GM21390 (cell line): ENCODE measurements at regions not wholly inside any gene's neighbourhood (a gene's known extent, or its start where the extent isn't known, plus 50 kb on each side); places are given as distances from the start of the nearest gene placed in this dataset.

Experiments used
- ATAC-seq: cut with Tn5 transposase; IDR thresholded peaks from one replicate; pipeline ENCODE4 v1.9.1; 2021; ENCODE audit not compliant: unreplicated experiment

DNA sequence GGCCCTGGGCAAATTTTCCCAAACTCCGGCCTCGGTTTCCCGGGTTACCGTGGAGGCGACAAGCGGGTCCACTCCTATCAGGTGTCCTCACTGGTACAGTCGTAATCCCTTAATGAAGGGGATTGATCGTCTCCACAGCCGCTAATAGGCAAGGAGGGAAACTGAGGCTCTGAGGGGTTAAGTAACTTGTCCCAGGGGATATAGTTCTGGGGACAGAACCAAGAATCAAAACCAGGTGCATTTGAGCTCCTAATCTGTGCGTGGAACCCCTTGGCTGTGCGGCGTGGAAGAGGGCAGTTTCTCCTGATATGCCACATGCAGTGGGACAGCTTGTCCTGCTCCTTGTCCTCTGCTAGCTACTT, 157.2 kb downstream of the CYRIA start:
- ATAC-seq = no peak

DNA sequence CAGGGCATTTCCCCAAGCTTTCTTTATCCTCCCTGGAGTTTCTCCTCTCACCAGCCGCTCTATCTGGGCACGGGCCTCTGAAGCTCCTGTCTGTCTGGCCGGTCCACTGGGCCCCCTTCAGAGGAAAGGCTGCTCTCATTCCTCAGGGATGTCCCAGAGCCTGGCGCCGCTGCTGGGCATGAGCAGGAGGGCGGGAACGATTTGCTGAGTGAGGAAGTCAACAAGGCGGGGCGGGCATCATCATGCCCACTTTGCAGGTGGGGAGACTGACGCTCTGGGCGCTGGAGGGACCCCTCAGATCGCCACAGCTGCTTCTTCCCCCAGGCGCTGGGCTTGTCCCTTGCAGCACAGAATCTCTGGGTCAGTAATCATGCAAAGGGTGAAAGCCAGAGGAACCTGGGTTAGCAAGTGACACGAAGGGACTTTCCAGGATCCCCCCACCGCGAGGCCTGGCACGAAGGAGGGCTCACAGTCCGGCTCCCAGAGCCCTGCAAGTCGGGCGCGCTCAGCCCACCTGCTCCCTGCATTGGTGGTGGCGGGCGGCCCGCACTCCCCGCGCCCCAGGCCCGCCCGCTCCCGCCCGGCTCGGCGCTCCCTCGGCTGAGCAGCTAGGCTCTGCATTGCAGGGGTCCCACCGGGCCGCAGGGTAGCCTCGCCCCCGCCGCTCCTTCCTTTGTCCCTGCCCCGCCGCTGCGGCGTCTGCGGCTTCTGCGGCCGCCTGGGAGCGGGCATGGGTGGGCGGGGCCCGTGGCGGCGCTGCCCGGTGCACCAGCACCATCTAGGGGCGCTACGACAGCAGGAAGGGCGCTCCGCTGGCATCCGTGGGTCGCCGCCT, 157.8 kb downstream of the CYRIA start:
- ATAC-seq = no peak

DNA sequence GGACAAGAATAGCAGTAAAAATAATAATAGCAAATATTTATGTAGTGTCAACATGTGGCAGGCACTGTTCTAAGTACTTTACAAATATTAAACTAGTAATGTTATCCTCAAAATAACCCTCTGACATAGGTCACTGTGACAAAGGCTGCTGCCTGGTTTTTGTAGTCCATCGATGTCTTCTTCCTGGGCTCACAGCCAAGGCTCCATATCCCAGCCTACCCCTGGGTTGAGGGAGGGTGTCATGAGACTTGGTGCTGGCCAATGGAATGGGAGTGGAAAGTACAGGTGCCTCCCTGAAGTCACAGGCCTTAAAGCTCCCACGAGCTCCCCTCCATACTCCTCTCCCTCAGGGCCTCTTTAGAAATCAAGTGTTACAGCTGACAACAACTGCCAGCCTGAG, 159.3 kb downstream of the CYRIA start:
- ATAC-seq = no peak

DNA sequence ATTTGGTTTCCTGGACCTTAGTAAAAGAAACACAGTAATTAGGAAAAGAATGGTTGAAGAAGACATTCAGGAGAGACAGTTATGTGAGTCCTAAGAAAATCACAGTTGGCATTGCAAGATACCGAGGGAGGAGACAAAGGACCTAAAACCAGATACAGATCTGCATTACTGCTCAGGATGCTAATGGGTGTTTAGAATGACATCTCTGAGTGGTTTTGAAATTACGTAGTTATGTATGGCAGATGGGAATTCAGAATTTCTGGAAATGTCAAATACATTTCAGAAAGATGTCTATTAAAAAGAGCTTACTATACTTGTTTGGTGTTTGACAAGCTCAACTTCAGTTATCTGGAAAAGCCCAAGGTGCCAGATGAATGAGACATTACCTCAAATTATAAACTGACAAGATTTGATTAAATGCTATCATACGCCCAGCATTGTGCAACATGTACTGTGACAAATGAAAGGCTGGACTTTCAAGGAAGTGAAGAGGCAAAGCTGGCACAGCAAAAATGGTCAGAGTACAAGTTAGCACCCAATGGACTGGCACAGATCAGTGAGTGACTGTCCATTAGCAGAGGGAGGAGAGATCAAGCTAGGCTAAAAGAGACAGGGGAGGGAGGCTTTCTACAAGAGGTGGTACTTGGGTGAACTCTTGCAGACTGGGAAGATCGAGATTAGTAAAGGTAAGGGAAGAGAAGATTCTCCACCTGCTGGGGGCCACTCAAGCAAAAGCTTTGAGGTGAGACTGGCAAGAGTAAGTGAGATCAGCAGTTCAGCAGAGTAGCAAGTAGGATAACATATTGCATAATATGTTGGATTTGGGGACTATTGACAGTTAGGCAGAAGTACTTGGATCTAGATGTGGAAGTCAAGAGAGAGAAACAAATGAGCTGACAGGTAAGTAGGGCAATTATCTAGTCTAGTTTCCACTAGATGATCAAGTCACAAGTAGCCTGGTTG, 168.9 kb downstream of the CYRIA start:
- no peak for ATAC-seq

DNA sequence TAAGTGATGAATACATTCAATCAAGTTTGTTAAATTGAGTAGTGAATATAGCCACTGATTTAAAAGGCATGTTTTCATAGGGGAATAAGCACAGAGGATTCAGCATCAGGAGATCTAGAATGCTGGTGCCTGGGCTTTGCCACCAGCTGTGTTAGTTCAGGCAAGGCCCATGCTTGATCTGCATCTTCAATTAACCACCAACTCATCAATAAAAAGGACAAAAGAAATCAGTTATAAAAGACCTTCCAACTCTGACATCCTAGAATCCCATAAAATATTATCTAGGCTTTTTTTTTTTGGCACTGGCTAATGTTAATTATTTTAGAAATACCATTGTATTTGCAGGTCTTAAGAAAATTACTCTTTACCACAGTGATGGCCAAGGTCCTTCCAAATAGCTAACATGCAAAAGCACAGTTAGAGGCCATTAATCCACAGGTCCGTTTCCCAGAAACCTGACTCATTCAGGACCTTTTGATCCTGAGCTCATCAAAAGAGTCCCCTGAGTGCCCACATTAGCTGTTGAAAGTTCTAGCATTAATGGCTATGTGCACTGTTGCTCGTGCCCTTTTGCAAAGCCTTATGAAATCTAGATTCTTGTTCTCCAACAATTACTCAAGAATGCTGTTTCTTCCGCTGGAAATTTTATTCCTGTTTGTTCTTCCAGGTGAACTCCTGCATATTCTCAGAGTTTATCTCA, 170.0 kb downstream of the CYRIA start:
- ATAC-seq = no peak

DNA sequence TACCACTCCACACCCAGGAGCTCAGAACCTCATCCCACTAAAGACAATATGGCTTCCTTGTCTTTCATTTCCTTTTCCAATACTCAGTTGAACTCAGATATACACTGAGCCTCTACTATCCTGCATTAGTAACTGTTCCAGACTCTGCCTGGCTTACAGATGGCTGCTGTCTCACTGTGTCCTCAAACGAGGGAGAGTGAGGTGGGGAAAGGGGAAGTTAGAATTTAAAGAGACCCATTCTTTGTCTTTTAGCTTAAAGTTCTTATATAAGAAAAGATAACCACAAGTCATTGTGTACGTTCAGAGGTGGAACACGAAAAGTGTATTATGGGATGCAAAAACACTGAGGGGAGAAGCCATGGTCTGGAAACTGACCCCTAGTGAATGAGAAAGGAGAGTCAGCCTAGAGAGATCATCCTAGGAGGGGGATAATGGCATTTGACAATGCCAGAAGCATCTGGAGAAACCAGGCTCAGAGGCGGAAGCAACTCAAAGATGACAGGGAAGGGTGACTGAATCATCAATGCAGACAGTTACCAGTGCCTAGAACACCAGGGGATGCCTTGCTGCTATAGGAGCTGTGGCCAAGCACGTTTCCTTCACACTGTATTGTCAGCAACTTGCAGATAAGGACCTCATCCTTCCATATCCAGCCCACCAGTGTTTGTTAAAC, 170.7 kb downstream of the CYRIA start:
- ATAC-seq = no peak

DNA sequence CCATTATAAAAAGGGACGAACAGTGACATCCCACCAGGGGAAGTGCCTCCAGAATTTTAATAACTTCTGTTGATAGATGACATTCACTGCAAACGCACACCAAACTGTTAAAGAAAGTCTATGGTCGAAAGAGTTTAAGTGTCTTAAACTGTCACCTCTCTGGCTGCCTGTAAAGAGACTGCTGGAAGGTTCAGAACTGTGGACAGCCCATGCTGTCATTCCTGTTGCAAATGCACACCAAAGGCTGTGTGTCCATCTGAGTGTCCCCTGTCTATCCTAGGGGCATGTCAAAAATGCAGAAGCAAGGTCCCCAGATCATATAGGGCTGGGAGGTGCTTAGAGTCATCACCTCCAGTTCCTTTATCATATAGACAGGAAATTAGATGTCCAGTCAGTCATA, 171.8 kb downstream of the CYRIA start:
- no peak for ATAC-seq

DNA sequence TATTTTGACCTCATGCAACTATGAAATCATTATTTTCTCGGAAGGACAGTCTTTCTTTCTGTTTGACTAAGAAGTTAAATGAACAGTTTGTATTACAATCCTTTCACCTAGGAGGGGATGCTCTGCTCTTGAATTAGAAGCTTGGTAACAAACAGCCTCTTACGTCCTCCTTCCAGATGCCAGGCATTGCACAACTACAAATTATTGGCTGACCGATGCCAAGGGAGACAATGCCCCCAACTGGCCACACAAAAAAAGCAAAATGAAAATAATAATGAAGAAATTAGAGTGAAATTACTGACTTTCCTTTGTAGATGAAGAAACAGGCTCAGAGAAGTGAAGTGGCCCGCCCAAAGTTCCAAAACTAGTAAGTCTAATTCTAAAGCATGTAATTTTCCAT, 177.9 kb downstream of the CYRIA start:
- ATAC-seq = no peak

DNA sequence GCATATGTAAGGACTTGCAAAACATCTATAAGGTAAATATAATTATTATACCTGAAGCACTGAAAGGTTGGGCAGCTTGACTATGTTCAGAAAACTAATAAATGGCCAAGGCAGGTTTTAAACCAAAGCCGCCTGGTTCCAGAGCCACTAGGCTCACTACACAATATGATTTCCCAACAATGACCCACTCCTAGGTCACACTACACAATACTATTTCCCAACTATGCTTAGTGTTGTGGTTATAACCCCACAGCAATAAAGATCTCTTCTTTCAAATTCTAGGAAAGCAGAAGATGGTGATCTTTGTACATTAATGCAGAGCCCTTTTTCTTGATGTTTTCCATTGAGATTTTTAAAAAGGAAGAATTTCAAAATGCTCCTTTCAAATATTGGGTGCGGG, 180.4 kb downstream of the CYRIA start:
- no peak for ATAC-seq

DNA sequence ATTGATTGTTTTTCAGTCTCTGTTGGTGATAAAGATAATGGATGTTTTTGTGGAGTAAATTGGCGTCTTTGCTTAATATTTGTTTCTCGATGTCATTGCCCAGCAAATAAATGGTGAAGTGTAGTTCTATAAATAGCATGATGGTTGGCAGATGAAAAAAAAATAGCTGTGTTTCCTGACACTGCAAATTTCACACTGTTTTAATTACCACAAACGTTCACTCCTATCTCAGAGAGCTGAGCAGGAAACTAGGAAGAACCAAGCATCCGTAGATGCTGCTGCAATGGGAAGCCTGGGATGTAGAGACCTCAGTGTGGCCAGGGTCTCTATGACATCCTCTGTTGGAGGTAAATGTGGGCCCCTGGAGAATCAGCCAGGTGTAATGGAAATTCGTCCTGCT, 183.2 kb downstream of the CYRIA start:
- ATAC-seq = no peak

DNA sequence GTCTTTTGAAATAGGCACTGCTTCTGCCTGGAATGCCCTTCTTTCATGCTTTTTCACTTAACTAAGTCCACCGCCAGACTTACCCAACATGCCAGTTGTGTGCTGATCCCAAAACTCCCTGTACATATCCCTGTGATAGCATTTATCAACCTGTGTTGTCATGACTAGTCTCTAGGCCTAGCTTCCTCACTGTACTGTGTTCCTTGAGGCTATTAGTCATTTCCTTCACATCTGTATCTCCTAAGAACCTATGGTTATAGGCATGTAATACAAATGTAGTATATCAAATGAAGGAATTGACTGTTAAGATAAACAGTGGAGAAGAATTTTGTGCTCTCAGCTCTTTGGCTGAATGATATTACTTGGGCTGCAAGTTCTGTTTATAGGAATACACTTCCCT, 184.3 kb downstream of the CYRIA start:
- ATAC-seq = no peak

DNA sequence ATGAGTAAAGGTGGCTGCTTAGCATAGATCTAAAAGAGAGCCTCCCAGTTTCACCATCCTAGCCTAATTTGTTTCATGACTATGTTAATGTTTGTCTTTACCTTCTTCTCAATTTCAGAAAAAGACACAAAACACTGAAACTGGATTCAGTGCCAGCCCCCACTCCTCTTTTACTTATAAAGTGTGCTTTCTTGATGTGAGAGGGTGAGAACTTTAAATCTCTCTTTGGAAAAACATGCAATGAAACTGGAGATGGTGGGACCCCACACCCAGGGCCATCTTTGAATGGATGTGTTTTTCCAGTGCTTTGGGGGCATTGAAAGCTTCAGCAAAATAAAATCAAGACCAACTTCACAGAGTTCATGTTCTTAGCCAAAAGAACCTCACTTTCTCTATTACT, 185.9 kb downstream of the CYRIA start:
- ATAC-seq = no peak

DNA sequence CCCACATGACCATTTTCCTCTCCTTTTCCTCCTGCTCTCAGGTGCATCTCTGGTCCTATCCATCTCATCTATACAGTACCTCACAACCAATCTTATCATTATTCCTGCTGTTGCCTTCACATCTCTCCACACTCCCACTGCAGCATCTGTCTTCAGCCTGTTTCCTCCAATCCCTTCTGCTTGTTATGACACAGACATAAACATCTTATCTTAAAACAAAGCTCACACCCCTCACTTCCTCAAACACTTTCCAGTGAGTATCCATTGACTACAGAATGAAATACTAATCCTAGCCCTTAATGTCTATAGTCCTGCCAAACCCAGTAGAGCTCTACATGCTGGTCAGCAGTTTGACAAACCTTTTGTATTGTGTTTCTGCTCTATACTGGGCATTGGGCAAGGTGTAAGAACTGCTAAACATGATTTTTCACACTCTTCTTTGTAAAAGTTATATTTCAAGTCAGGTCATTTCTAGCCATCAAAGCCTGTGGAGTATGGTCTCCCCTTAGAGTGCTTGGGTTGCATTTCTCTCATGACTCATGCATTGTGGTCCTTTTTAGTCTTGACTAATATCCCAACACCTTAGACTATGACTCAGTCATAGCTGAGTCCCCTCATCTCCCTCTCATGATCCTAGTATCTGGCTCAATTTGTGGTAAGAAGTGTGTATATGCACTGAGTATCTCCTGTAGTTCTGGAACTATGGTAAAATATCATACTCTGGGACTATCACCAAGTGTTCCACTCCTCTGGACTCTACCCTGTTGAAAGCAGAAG, 187.0 kb downstream of the CYRIA start:
- ATAC-seq = no peak

DNA sequence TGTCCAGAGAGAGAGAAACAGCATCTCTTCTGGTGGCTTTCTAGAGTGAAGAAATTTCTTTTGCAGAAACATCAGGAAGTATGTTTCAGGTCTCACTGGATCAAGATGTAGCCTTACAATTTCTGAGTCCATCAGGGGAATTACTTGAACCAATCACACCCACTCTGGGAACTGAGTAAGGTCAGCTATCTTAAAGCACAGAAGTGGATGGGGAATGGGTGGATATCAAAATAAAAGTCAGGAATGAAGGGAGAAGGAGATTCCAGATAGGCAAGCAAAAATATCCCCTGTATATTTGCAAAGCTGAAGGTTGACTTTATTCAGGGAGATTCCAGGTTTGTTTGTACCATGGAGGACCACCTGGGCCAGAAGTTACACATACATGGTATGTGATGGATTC, 188.0 kb downstream of the CYRIA start:
- ATAC-seq = no peak

DNA sequence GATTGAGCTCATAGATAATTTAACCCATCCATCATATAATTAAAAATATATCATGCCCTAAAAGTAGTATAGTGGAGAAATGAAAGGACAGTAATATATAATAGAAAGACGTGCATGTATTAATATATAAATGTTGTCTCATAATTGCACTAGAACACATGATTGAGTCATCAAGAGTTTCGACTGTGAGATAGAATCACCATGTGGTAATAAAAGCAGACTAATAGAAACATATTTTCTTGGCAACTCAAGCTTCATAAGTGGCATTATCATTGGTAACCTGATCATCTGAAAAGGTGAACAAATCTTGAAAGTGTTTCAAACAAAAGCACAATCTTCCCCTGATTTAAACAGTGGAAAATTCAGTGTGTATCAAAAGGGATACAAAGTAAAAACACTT, 188.8 kb downstream of the CYRIA start:
- ATAC-seq = no peak

DNA sequence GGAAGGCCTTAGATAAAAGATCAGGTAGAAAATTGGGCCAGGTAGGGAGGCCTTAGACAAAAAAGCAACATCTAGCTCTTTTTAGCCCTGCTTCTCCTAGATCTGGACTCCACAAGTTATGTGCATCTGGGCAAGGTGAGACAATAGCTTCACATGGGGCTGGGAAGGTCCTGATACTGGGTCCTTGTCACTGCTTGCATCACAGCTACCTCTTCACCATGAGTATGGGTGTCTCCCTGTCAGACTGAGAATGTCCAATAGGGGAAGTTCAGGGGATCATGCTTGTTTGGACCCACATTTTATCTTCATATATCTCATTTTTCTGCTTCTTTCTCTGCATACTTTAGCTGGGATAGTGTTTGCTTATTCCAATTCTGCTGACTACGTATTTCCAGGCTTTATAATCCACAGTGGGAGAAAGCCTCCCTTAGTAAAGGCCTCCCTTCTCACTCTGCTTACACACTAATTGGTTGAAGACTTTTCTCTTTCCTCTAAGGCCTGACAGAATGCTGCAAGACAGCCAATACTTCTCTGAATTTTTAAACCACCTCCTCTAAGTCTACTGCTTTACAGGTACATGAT, 189.6 kb downstream of the CYRIA start:
- ATAC-seq = no peak

DNA sequence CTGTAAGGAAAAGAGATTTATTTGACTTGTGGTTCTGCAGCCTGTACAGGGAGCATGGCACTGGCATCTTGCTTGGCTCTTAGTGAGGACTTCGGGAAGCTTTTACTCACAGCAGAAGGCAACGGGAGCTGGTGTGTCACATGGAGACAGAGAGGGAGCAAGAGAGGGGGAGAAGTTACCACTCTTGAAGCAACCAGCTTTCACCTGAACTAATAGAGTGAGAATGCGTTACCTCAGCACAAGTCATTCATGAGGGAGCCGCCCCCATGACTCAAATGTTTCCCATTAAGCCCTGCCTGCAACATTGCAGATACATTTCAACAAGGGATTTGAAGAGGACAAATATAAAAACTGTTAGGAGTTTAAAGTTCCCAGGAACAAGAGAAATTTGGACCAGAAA, 190.0 kb downstream of the CYRIA start:
- no peak for ATAC-seq

DNA sequence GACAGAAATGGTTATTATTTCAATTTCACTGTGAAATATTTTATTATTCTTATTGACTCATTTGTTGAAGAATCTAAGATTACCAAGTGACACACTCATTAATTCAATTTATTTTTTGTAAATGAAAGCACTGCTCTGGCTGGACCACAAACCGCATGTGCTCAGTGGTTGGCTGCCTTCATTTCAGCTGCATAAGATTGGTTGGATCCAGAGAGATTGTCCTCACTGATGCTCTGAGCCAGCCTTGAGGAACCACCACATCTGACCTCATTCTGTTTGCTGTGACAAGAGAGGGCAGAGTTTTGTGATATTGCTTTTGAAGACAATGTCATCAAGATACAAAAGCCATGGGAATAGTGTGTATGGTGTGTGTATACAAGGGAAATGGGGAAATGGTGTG, 192.1 kb downstream of the CYRIA start:
- ATAC-seq = no peak

DNA sequence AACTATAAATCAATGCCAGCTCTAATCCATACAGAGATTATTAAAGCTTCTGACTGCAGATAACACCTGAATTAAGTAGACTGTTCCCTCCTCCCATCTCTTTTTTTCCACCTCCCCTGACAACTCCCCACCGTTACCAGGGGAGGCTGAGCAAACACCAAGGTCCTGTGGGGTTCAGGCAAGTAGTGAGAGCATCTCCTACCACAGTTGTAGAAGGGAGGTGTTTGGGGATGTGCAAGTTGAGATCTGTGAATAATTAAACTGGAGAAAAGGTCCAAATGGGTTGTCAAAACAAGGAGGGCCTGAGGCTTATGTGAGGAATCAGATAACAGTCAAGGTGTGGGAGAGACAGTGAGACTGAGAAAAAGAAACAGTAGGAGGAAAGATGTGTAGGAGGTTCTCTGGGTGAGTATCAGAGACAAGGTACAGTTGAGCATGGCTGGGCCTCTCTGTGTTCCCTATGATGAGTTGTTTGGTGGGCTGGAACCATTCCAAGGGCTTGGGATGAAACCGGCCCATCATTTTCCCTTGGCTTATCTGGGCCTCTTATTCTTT, 194.6 kb downstream of the CYRIA start:
- no peak for ATAC-seq

DNA sequence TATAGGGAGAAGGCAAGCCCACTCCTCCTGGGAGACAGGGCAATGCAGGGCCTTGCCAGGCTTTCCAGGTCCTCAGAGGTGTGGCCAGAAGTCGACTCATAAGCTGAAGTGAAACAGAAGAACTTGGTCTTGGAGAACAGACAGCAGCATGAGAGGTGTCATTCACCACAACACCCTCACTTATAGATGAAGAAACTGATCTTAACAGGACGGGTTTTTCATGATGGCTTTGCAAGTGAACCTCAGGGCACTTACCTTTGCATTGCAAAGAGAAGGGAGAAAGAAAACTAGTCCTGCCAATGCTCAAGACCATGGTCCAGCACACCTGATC, 198.8 kb downstream of the CYRIA start:
- ATAC-seq = no peak
